Activated CD4-positive, alpha-beta T cell treated with anti-CD3 and anti-CD28 coated beads for 4 hours (primary cell): ENCODE measurements at regions not wholly inside any gene's neighbourhood (a gene's known extent, or its start where the extent isn't known, plus 50 kb on each side); places are given as distances from the start of the nearest gene placed in this dataset.
"Not testable (repeated sequence)": the region's sequence is repeated elsewhere in the genome, so short reads cannot be mapped to it uniquely, and the experiment has no call there.

ENCODE experiments used
- DNase-seq, 2 donors: peaks; one replicate each; pipeline ENCODE4 v3.0.0-alpha.2; 2020

DNA sequence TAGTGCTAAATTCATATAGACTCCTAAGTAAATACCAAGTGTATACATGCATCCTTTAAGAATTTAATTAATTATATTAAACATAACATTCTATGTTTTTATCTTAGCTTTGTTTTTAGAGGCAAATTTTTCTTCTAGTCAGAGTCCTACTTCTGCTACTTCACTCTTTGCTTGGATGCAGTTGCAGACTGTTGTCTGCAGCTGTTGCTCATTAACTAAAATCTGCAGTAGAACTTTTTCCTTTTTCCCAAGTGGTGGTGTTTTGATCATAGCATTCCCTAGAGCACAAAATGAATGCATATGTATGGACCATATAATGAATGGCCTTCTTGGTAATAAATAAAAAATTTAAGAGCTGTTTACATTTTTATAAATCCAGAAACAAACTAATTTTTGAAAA is 198.3 kb downstream of the CASP12 start:
- DNase-seq, result no peak

DNA sequence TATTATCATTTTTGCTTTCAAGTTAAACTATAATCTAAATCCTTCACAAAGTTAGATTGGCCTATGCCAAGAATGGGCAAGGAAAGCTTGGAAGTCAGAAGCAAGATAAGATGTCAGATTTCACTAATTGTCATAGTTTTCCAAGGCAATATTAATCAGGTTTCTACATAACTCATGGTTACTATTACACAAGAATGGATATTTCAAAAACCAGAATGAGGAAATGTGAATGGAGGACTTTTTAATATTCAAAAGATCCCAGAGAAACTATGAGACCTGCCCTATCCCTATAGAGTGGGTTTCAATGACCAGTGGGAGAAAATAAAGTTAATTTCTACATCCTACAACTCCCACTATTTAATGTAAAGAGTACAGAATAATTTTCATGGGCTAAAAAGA is 203.2 kb downstream of the CASP12 start:
- no peak for DNase-seq

DNA sequence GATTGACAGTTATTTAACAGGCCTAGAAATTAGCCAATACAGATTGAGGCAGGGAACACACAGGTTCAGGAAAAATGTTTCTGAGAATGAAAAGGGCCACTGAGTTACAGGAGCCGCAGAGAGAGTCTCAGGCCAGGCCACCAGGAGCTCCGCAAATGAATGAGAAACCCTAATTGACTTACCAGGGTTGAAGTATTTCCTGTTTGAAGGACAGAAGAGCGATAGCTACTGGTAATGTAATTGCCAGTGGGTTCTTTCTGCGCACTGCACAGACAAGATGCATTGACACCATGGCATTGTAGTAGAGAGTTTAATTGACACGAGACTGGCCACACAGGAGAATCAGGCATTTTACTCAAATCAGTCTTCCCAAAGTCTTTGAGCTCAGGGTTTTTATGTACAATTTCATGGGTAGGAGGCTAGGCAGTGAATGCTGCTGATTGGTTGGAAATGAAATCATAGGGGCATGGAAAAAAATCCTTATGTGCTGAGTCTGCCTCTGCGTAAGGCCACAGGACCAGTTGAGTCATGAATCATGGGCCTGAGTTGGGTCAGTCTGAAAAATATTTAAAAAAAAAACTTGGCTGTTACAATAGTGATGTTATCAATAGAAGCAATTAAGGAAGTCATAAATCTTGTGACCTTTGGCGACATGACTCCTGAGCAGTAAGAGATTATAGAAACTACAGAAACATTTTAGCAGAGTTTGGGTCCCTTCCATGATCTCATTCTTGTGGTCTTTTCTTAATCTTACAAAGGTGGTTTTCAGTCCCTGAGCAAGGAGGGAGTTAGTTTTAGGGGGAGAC is 203.8 kb downstream of the CASP12 start:
- DNase-seq, result no peak

DNA sequence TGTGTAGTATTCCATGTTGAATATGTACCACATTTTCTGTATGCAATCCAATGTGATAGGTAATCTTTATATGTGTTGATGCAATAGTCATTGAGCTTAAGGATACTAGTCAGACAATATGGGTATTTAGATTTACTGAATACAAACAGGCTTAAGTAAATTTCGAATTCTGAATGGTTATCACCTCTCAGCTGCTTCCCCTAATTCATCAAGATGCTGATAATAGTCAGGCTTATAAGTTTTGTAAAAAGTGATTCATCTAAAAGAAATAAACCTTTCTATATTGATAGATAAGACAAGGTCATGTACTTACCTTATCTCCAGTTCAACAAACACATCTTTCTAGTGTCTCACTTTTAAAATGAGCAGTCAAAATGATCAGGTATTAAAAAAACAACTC is 205.5 kb downstream of the CASP12 start:
- DNase-seq, result no peak

DNA sequence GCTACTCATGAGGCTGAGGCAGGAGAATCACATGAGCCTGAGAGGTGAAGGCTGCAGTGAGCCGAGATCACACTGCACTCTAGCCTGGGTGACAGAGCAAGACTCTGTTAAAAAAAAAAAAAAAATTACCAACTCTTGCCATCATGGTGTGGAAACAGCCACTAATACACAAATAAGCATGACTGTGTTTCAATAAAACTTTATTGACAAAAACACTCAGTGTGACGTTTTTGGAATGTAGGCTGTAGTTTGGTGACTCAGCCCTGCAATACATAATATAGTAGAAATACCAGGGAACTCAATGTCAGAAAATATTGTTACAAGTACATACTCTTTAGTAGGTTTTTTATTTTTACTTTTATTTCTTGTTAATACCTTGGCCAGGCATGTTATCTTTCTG is 207.1 kb downstream of the CASP12 start:
- DNase-seq, result no peak

DNA sequence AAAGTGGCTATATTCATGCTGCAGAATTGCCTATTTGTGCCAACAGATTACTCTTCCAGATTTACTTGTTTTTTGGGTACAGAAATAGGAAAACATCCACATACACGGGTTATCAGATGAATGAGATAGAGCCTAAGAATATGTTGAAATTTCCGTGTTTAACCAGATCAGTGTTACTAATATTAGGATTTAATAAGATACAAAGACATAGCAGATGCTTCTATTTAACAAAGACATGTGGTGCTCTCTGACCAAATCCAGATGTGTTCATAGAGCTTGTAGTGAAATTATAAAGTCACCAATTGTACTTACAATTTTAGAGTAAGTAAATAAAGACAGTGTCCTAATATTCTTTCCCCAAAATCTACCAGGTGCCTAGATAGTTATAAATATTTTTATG is 208.0 kb downstream of the CASP12 start:
- DNase-seq, result no peak

DNA sequence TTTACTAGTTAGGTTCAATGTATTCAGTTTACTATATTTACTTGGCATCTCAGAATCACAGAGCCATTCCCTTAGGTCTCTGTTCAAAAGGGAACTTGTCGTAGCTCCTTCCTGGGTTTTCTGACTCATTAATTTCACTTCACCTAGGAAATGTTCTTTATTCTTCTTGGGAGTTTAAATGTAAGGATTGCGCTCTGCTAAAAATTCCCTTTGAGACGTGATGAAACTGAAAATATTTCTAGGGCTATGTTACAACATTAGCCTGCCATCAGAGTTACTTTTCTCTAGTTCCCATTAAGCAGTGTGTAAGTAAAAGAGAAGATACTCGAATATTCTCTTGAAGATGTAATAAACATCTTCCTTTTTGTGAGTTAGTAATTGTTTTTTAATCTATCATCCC is 209.5 kb downstream of the CASP12 start:
- no peak for DNase-seq

DNA sequence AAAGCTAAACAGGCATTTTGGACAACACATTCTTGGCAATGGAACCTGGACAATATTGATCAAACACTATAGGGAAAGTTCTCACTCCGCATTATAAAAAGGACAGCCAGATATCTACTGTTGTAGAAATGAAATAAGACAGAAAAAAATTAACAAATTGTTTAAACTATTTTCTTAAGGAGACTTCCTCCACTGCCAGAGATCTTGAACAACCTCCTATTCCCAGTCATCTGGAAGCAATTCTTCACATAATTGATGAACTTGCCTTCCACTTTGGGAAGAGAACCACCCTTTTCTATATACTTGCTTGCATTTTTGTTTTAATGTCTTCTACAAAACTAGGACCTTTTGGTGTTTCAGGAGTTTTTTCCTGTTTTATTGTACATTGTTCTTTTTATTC is 216.1 kb downstream of the CASP12 start:
- DNase-seq, result no peak

DNA sequence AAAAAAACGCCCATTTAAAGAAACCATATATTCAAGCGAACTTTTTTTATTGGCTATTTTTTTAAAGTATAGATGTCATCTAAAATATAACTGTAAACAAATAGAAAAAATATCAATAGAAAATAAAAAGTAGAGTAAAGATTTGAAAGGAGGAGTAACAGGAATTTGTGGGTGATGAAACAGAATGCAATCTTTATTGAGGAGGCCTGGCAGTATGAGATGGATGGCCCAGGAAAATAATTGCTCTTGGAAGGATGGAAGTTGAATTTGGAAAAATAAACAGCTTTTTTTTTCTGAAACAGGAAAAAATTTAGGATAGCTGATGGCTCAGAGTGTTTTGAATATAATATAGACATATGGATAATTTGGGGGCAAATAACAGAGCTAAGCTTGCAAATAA is 219.0 kb downstream of the CASP12 start:
- no peak for DNase-seq

DNA sequence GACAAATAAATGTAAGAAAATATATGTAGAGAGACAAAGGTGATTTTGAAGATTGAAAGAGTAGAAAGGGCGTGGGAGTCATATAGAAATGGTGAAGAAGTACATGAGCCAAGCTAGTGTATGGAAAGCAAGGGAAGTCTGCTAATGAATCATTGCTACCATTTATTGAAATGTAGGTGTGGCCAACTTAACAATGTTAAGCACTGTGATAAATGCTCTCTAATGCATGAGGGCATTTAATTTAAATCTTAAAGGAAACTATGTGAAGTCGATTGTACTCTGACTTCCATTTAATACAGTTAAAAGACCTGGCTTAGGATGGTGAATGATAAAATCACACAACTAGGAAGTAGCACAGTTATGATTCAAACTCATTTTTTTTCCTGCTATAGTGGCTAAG is 219.9 kb downstream of the CASP12 start:
- no peak for DNase-seq

DNA sequence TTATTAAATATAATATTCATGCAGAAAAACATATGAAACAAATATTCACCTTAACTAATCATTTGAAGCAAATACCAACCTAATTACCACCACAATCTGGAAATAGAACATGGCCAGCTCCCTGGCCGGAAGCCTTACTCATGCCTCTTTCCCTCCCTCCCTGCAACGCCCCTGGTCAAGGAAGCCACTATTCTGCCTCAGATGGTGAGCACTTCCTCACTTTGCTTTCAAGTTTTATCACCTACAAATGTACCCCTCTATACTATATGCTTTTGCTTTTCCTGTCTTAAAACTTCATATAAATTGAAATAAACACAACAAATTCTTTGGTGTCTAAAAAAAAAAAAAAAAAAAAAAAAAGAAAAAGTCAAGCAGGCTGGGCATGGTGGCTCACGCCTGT is 221.2 kb downstream of the CASP12 start:
- DNase-seq, result not testable (repeated sequence)

DNA sequence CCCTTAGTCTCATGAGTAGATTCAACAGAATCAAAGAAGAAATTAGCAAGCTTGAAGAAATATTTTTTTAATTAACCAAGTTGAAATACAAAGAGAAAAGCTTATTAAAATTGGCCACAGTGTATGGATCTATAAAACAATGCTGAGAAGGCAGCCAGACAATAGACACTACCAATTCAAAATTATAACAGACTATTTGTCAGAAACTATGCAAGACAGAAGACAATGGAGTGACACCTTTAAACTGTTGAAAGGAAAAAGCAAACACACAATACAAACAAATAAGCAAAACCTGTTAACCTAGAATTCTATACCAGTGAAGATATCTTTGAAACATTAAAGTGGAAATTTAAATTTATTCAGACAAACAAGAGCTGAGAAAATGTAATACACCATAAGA is 225.4 kb downstream of the CASP12 start:
- no peak for DNase-seq

DNA sequence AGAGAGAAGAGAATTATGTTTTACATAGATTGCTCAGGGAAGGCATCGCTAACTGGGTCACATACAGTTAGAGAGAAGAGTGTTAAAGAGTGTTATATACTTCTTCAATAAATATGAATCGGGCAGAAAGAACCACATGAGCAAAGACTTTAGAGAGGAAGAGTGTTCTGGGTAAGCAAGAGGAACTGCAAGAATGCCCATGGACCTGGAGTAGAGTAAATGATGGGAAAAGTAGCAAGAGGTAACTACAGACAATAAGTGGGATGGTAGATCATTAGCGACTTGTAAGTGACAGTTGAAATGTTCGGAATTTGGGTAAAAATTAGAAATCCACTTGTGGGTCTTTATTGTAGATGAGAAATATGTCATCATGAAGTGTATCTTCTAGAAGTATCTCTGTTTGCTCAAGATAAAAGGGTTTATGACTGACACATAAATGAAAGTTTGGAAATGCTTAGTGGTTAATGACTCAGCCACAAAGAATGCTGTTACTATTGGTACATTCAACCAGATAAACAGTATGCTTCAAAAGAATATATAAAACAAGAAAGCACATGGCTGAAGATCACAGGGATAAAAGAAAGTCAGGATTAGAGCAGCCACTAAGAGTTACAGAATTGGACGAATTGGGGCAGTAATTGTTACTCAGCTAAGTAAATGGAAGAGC is 229.3 kb downstream of the CASP12 start:
- no peak for DNase-seq

DNA sequence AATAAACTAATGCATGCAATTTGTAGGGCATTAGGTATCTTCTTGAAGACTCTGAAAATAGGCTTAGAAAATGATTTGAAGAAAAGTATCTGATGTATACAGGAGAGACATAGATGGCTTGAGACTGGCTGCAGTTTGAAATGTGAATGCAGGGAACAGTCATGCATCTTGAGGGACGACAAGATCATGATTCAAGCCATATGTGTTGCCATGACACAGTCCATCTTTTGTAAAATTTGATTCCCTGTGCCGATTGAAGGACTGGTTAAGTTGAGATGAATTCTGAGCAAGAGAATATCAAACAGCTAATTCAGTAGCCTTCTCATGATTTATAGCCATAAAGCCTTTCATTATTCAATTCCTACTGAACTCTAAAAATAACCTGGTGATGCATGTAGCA is 231.6 kb downstream of the CASP12 start:
- no peak for DNase-seq

DNA sequence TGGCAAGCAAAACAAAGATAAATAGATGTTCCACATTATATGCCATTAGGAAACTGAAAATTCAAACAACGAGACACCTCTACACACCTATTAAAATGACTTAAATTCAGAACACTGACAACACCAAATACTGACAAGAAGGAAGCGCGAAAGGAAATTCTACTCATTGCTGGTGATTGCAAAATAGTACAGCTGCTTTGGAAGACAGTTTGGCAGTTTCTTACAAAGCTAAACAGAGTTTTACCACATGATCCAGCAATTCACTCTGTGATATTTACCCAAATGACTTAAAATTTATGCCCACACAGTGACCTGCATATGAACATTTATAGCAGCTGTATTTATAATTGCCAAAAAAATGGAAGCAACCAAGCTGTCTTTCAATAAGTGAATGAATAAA is 232.6 kb downstream of the CASP12 start:
- no peak for DNase-seq

DNA sequence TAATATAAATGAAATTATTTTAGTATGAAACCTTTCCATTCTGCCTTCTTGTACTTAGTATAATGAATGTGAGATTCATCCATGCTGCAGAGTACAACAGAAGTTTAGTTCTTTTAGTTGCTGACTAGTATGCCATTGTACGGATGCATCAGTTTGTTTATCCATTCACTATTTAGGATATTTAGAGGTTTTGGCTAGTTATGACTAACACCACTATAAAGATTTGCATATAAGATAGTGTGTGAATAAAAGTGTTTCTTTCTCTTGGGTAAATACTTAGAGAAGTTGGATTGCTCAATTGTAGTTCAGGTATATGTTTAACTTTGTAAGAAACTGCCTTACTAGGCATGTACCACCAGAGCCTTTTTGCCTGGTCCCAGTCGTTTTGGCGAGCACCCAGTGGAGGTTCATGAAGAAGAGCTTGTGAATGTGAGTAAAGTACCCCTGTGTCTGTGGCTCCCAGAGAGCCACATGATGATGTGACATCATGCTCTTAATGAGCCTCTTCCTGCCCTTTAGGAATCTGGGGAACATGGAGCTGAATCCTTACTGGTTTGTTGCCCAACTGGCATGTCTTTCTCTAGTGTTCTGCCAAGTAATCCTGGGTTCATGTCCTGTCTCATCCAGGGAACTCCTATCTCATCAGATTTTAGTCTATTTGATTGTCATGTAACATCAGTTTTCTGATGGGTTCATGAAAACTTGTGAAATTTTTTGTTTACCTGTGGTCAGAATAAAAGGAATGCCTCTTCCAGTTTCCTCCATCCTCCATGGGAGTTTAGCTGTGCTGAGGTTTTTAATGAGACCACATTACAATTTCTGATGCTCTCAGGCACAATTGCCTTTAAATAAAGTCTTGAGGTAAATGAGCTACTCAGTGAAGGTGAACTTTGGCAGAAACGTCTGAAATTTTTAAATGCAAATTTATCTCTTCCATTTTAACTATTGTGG is 234.8 kb downstream of the CASP12 start:
- no peak for DNase-seq

DNA sequence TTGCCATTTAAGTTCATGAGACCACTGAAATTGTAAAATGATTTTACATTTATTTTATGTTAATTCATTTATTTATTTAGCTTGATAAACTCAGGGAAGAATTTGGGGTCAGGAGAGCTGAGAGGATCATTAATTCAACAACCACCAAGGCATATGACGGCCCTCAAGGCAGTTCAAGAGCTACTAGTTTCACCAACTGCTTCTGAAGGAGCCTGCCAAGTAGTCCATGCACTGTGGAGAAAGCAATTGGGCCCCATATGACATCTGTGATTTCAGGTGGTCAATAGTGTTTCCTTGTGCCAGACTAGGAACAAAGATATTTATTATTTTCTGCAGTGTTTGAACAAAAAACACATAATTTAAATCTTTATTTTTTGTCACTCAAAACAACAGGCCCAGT is 236.4 kb downstream of the CASP12 start:
- DNase-seq, result no peak

DNA sequence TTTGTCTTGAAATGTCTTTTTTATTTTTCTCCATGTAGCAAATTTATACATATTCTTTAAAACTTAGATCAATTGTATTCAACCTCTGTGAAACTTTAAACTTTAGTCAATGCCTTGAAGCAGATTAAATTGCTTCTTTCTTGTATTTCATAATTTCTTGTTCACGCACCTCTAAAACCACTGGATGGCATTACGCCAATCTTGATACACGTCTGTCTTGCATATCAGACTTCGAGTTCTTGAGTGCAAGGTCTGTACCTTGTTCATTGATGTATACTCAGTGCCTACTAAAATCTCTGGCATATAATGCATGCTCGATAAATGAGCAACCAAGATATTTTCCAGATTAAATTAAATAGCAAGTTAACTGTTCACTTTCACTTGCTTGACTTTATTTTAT is 236.8 kb downstream of the CASP12 start:
- DNase-seq, result no peak

DNA sequence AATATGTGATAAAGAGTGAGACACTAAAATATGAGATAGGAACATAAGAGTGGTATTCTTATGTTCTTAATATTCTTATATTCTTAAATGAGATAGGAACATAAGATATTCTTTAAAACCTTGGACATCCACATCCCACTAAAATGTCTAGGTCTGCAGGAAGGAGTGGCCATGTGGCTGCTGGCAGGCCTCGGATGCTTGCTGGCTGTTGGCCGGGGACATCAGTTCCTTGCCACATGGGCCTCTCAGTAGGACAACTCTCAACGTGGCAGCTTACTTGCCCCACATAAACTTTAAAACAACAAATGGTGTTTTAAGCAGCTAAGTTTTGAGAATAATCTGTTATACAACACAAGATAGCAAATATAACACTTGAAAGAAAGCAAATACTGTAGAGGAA is 240.1 kb downstream of the CASP12 start:
- no peak for DNase-seq

DNA sequence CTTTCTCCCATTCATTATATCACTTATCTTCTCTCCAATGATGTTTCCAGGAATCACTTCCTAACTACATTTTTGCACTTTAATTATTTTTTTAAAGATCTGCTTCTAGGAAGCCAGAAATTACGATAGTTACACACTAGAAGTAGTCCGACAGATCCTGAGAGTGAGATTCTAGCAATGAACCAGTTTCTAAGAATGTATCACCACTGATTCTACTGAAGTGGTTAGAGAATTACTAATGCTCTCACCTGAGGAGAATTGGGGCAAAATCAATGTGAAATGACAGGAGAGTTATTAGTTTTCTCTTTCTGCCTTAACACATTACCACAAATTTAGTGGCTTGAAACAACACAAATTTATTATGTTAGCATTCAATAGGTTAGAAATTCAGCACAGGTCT is 241.2 kb downstream of the CASP12 start:
- DNase-seq, result no peak

DNA sequence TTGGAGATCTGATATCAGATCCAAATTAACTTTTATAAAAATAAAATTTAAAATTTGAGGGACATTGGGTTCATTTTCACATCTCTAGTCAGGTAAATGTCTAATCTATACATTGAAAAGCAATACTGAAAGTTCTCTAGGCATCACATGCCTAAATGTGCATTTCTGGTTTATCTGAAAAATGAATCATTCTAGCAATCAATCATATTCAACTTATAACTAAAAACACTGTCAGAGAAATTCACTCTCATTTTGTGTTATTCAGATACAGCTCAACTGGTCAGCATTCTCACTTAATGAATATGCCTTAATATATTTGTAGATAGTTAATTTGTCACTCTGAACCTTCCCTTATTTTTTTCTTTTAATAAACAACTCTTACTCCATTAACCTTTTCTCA is 243.2 kb downstream of the CASP12 start:
- no peak for DNase-seq

DNA sequence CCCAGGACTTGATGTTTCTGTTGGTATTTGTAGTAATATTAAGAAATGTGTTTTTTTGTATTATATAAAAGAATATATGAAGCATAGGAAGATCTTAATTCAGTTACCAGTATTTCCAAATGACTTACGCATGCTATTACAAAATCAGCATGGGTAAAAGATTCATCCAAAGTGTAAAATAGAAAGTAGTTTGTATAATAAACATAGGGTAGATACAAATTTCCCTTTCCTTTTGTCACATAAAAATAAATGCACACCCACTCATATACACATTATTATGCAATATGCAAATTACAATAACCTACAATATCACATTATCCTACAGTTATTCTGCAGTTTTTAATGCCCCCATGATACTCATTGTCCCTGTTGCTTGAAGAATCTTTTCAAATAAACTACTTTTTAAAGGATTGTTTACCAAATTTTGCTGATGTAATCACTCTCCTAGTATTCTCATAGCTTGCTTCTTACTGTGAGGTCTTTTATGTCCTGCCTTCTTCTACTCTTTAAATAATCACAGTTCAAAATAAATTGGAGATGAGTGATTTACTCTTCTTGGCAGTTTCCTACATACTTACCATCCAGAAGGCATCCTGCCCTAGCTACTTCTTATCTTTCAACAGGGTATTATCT is 244.0 kb downstream of the CASP12 start:
- DNase-seq, result no peak

DNA sequence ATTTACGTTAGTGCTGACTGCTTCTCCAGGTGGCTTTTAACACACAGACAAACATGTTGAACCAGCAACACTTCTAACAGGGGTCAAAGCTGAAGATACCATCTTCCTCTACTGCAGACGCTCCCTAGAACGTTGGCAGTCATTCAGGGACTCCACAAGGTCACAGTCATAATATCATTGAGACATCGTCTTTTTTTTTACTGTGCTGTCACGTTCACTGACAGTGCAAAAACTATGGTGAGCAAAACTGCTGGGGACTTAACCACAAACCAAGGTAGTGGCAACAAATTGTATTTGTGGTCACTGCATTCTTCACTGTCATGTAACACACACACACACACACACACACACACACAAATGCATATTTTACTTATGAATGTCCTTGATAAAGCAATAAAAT is 244.9 kb downstream of the CASP12 start:
- no peak for DNase-seq
